ENCODE measurements at regions not wholly inside any gene's neighbourhood (a gene's known extent, or its start where the extent isn't known, plus 50 kb on each side); places are given as distances from the start of the nearest gene placed in this dataset.

DNA sequence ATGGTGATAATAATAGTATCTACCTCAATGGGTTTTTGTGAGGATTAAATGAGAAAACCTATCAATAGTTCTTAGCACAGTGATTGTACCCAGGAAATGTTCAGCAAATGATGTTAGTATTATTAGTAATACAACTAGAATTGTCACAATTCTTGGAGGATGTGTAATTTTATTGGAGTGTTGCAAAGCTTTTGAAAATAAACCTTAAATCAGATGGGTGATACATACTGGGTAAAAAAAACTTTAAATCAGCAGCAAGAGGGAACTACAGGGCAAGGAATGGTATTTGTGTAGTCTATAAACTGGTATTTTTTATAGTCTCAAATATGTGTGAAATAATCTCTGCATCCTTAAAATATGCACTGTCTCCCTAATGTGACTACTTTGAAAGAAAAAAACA is 371.6 kb downstream of the PIK3R1 start:
- H3K36me3 ChIP-seq = no peaks in the 10 kb centered on the region
- no peaks in the 10 kb centered on the region for H3K27me3 ChIP-seq
- H3K4me1 ChIP-seq = no peaks in the 10 kb centered on the region
- ATAC-seq (ENCODE audit: low FRiP score in 2 of 2) = no peak
- H3K4me3 ChIP-seq = no peak overlapping the region
- H3K27ac ChIP-seq = no peak overlapping the region
- no peak for DNase-seq
- H3K9me3 ChIP-seq = no peaks in the 10 kb centered on the region
- no peak for TF ChIP-seq POLR2AphosphoS5 (IDR thresholded peaks at IDR 0.05)

DNA sequence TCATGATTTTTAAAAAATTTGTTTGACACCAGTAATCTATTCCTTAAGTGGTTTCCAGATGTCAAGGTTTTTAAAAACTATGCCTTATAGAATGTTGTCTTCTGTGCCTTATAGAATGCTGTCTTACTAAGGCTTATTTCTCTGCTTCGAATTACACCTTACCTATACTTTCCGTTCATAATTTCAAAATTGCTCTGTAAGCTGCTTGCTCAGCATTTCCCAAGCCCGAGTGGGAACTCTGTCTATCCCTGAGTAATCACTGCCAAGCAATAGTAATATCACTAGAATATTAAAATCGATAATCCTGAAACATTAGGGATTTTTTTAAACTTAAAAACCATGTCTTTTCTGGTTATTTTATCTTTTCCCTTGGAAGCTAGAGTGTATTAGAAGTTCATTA is 376.3 kb downstream of the PIK3R1 start:
- Histone ChIP-seq H3K27me3 (no peaks in the 10 kb centered on the region), H3K36me3 (no peaks in the 10 kb centered on the region), H3K4me1 (no peaks in the 10 kb centered on the region), H3K27ac (no peak overlapping the region), H3K4me3 (no peak overlapping the region), H3K9me3 (no peaks in the 10 kb centered on the region)
- TF ChIP-seq, protein P1, sequence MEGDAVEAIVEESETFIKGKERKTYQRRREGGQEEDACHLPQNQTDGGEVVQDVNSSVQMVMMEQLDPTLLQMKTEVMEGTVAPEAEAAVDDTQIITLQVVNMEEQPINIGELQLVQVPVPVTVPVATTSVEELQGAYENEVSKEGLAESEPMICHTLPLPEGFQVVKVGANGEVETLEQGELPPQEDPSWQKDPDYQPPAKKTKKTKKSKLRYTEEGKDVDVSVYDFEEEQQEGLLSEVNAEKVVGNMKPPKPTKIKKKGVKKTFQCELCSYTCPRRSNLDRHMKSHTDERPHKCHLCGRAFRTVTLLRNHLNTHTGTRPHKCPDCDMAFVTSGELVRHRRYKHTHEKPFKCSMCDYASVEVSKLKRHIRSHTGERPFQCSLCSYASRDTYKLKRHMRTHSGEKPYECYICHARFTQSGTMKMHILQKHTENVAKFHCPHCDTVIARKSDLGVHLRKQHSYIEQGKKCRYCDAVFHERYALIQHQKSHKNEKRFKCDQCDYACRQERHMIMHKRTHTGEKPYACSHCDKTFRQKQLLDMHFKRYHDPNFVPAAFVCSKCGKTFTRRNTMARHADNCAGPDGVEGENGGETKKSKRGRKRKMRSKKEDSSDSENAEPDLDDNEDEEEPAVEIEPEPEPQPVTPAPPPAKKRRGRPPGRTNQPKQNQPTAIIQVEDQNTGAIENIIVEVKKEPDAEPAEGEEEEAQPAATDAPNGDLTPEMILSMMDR (IDR thresholded peaks at IDR 0.05) = no peak
- no peak for TF ChIP-seq POLR2A (IDR thresholded peaks at IDR 0.05)
- TF ChIP-seq EP300 (IDR thresholded peaks at IDR 0.05) = no peak
- no peak for TF ChIP-seq POLR2AphosphoS5 (IDR thresholded peaks at IDR 0.05)
- WGBS, 2 donors = 89 to 93% methylated on average over 4 of the region's 4 CpGs
- ATAC-seq (ENCODE audit: low FRiP score in 2 of 2) = no peak
- no peak for DNase-seq

DNA sequence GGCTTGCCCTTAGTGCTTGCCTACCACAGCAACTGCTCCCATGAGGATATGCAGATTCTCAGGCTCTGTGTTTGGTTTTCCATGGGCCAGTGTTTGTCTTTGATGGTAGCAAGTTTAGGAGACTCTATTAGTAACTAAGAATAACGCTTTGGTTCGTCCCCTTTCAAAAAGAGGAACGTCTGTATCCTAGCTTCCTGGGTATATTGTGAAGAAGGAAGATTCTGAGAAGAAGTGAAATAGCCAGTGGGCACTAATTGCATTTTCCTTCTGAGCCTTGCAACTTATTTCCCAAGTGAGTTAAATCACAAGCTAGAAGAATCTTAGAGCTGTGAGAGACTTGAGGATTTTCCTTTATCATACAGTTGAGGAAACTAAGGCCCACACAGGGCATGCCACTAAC is 376.8 kb downstream of the PIK3R1 start:
- ATAC-seq (ENCODE audit: low FRiP score in 2 of 2) = no peak
- no peaks in the 10 kb centered on the region for H3K27me3 ChIP-seq
- H3K9me3 ChIP-seq = no peaks in the 10 kb centered on the region
- H3K36me3 ChIP-seq = no peaks in the 10 kb centered on the region
- no peaks in the 10 kb centered on the region for H3K4me1 ChIP-seq
- H3K4me3 ChIP-seq = no peak overlapping the region
- TF ChIP-seq, protein P1 (IDR thresholded peaks at IDR 0.05) = no peak
- no peak for TF ChIP-seq POLR2A (IDR thresholded peaks at IDR 0.05)
- no peak for TF ChIP-seq EP300 (IDR thresholded peaks at IDR 0.05)
- no peak for TF ChIP-seq POLR2AphosphoS5 (IDR thresholded peaks at IDR 0.05)
- WGBS, 2 donors = 70 to 75% methylated on average over 3 of the region's 3 CpGs
- DNase-seq = no peak
- no peak overlapping the region for H3K27ac ChIP-seq

DNA sequence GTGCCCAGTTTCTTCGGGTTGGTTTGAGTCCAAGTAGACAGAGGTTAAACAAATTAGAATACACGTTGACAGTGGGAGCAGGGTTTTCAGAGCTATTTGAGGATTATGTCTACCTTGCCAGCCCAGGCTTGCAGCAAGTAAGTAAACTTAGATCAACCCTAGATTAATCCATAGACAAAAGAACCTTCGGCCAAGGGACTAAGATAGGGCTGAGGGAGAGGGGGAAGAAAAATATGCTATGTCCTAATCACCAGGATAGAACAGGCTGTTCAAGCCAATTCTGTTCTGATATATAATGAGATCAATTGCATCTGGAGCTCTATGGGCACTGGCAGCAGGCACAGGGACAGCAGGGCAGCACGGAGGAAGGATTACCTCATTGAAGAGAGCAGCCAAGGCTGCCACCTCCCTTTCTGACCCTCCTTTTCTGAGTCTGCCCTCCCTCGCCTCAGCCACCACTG is 377.7 kb downstream of the PIK3R1 start:
- Histone ChIP-seq H3K4me3 (no peak overlapping the region), H3K9me3 (no peaks in the 10 kb centered on the region), H3K27ac (no peak overlapping the region), H3K27me3 (no peaks in the 10 kb centered on the region), H3K36me3 (no peaks in the 10 kb centered on the region), H3K4me1 (no peaks in the 10 kb centered on the region)
- TF ChIP-seq POLR2AphosphoS5 (IDR thresholded peaks at IDR 0.05) (no peak), POLR2A (IDR thresholded peaks at IDR 0.05) (no peak), EP300 (IDR thresholded peaks at IDR 0.05) (no peak)
- TF ChIP-seq, protein P1 (IDR thresholded peaks at IDR 0.05) = no peak
- DNase-seq = no peak
- whole genome bisulfite sequencing, 2 donors = 71 to 72% methylated on average over 5 of the region's 5 CpGs
- ATAC-seq (ENCODE audit: low FRiP score in 2 of 2) = no peak

DNA sequence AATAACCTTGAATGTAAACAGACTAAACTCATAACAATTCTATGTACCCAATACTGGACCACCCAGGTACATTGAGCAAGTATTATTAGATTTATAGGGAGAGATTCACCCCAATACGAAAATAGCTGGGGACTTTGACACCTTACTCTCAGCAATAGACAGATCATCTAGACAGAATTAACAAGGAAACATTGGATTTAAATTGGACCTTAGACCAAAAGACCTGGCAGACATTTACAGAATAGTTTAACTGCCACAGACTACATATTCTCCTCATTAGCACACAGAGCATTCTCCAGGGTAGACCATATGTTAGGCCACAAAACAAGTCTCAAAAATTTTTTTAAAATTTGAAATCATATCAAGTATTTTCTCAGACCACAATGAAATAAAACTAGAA is 397.4 kb downstream of the PIK3R1 start:
- TF ChIP-seq, protein P1 (IDR thresholded peaks at IDR 0.05) = no peak
- TF ChIP-seq POLR2A (IDR thresholded peaks at IDR 0.05) = no peak
- TF ChIP-seq EP300 (IDR thresholded peaks at IDR 0.05) = no peak
- no peak for TF ChIP-seq POLR2AphosphoS5 (IDR thresholded peaks at IDR 0.05)
- no peak for ATAC-seq (ENCODE audit: low FRiP score in 2 of 2)

More for the DNA sequence above, 397.4 kb downstream of the PIK3R1 start:
- Histone ChIP-seq H3K4me3 (no peak overlapping the region), H3K27ac (no peak overlapping the region), H3K36me3 (no peaks in the 10 kb centered on the region), H3K4me1 (no peaks in the 10 kb centered on the region), H3K27me3 (no peaks in the 10 kb centered on the region), H3K9me3 (peaks cover 2 to 19% (median 8%) of the 10 kb centered on the region in 4 donors)
- DNase-seq = no peak
- 86 to 96% methylated on average over 1 of the region's 1 CpG for WGBS, 2 donors

Measured in upper lobe of left lung (tissue), 6 donors.